Activated naive CD4-positive, alpha-beta T cell treated with anti-CD3 and anti-CD28 coated beads, Interleukin-2, amount 50 U/mL, for 24 hours (primary cell): ENCODE measurements at regions not wholly inside any gene's neighbourhood (a gene's known extent, or its start where the extent isn't known, plus 50 kb on each side); places are given as distances from the start of the nearest gene placed in this dataset.

Experiments
- H3K27ac Mint-ChIP-seq: one replicate; pipeline ENCODE4 v1.8.0; 2021; ENCODE audit warnings: mild to moderate bottlenecking, mixed read lengths
- H3K27me3 Mint-ChIP-seq: one replicate; pipeline ENCODE4 v1.8.0; 2021; ENCODE audit warnings: mixed read lengths
- H3K36me3 Mint-ChIP-seq: one replicate; pipeline ENCODE4 v1.8.0; 2021; ENCODE audit warnings: mixed read lengths
- H3K4me1 Mint-ChIP-seq: one replicate; pipeline ENCODE4 v1.8.0; 2021; ENCODE audit warnings: mixed read lengths
- H3K4me3 Mint-ChIP-seq: one replicate; pipeline ENCODE4 v1.8.0; 2021; ENCODE audit warnings: mild to moderate bottlenecking, mixed read lengths
- H3K9me3 Mint-ChIP-seq: one replicate; pipeline ENCODE4 v1.8.0; 2021; ENCODE audit warnings: mixed read lengths

- Mint-ChIP-seq H3K4me3 (no peak overlapping the region), H3K27me3 (no peaks in the 10 kb centered on the region), H3K27ac (no peak overlapping the region), H3K36me3 (no peaks in the 10 kb centered on the region), H3K9me3 (no peaks in the 10 kb centered on the region), H3K4me1 (no peaks in the 10 kb centered on the region)
Observed at GRCh38 chr4:124536946-124537345, 175.6 kb downstream of the ANKRD50 start.

- no peak overlapping the region for H3K4me3 Mint-ChIP-seq
- H3K27ac Mint-ChIP-seq, result no peak overlapping the region
- H3K4me1 Mint-ChIP-seq, result no peaks in the 10 kb centered on the region
- H3K27me3 Mint-ChIP-seq, result no peaks in the 10 kb centered on the region
- no peaks in the 10 kb centered on the region for H3K36me3 Mint-ChIP-seq
- no peaks in the 10 kb centered on the region for H3K9me3 Mint-ChIP-seq
Observed at GRCh38 chr4:124537971-124538370, 174.6 kb downstream of the ANKRD50 start.

GRCh38 chr4:124540014-124540413 lies 172.5 kb downstream of the ANKRD50 start:
- H3K27me3 Mint-ChIP-seq, result no peaks in the 10 kb centered on the region
- H3K4me1 Mint-ChIP-seq, result no peaks in the 10 kb centered on the region
- no peaks in the 10 kb centered on the region for H3K9me3 Mint-ChIP-seq
- H3K4me3 Mint-ChIP-seq, result no peak overlapping the region
- H3K36me3 Mint-ChIP-seq, result no peaks in the 10 kb centered on the region
- H3K27ac Mint-ChIP-seq, result no peak overlapping the region

- Mint-ChIP-seq H3K27ac (no peak overlapping the region), H3K4me1 (no peaks in the 10 kb centered on the region), H3K9me3 (no peaks in the 10 kb centered on the region), H3K36me3 (no peaks in the 10 kb centered on the region), H3K27me3 (no peaks in the 10 kb centered on the region), H3K4me3 (no peak overlapping the region)
Observed at GRCh38 chr4:124541652-124542420, 170.7 kb downstream of the ANKRD50 start.

- Mint-ChIP-seq H3K4me1 (no peaks in the 10 kb centered on the region), H3K4me3 (no peak overlapping the region), H3K36me3 (no peaks in the 10 kb centered on the region), H3K27me3 (no peaks in the 10 kb centered on the region), H3K9me3 (no peaks in the 10 kb centered on the region), H3K27ac (no peak overlapping the region)
Observed at GRCh38 chr4:124555959-124556358, 156.6 kb downstream of the ANKRD50 start.

- Mint-ChIP-seq H3K4me3 (no peak overlapping the region), H3K27me3 (no peaks in the 10 kb centered on the region), H3K4me1 (no peaks in the 10 kb centered on the region), H3K36me3 (no peaks in the 10 kb centered on the region), H3K9me3 (peaks cover 10% of the 10 kb centered on the region), H3K27ac (no peak overlapping the region)
Observed at GRCh38 chr4:124564121-124564520, 148.4 kb downstream of the ANKRD50 start.

- no peaks in the 10 kb centered on the region for H3K36me3 Mint-ChIP-seq
- no peaks in the 10 kb centered on the region for H3K4me1 Mint-ChIP-seq
- no peak overlapping the region for H3K27ac Mint-ChIP-seq
- peaks cover 10% of the 10 kb centered on the region for H3K9me3 Mint-ChIP-seq
- no peaks in the 10 kb centered on the region for H3K27me3 Mint-ChIP-seq
- H3K4me3 Mint-ChIP-seq, result no peak overlapping the region
Observed at GRCh38 chr4:124565371-124565770, 147.2 kb downstream of the ANKRD50 start.

GRCh38 chr4:124566030-124566429 lies 146.5 kb downstream of the ANKRD50 start:
- Mint-ChIP-seq H3K9me3 (peaks cover 10% of the 10 kb centered on the region), H3K27me3 (no peaks in the 10 kb centered on the region), H3K27ac (no peak overlapping the region), H3K4me3 (no peak overlapping the region), H3K4me1 (no peaks in the 10 kb centered on the region), H3K36me3 (no peaks in the 10 kb centered on the region)

- no peak overlapping the region for H3K4me3 Mint-ChIP-seq
- no peaks in the 10 kb centered on the region for H3K27me3 Mint-ChIP-seq
- no peaks in the 10 kb centered on the region for H3K36me3 Mint-ChIP-seq
- no peaks in the 10 kb centered on the region for H3K4me1 Mint-ChIP-seq
- no peaks in the 10 kb centered on the region for H3K9me3 Mint-ChIP-seq
- H3K27ac Mint-ChIP-seq, result no peak overlapping the region
Observed at GRCh38 chr4:124573056-124573455, 139.5 kb downstream of the ANKRD50 start.

GRCh38 chr4:124579896-124580295 lies 132.6 kb downstream of the ANKRD50 start:
- Mint-ChIP-seq H3K36me3 (no peaks in the 10 kb centered on the region), H3K4me1 (no peaks in the 10 kb centered on the region), H3K27ac (no peak overlapping the region)

GRCh38 chr4:124583797-124584196 lies 128.7 kb downstream of the ANKRD50 start:
- no peaks in the 10 kb centered on the region for H3K27me3 Mint-ChIP-seq
- H3K27ac Mint-ChIP-seq, result no peak overlapping the region
- H3K4me3 Mint-ChIP-seq, result no peak overlapping the region
- H3K9me3 Mint-ChIP-seq, result peaks cover 7% of the 10 kb centered on the region
- no peaks in the 10 kb centered on the region for H3K36me3 Mint-ChIP-seq
- H3K4me1 Mint-ChIP-seq, result no peaks in the 10 kb centered on the region

More at GRCh38 chr4:124579896-124580295, 132.6 kb downstream of the ANKRD50 start:
- Mint-ChIP-seq H3K4me3 (no peak overlapping the region), H3K27me3 (no peaks in the 10 kb centered on the region), H3K9me3 (no peaks in the 10 kb centered on the region)

GRCh38 chr4:124589786-124590185 lies 122.7 kb downstream of the ANKRD50 start:
- Mint-ChIP-seq H3K4me3 (no peak overlapping the region), H3K4me1 (no peaks in the 10 kb centered on the region), H3K36me3 (no peaks in the 10 kb centered on the region), H3K27me3 (no peaks in the 10 kb centered on the region), H3K27ac (no peak overlapping the region), H3K9me3 (peaks cover 7% of the 10 kb centered on the region)

- Mint-ChIP-seq H3K27ac (no peak overlapping the region), H3K9me3 (peaks cover 7% of the 10 kb centered on the region), H3K36me3 (no peaks in the 10 kb centered on the region), H3K27me3 (no peaks in the 10 kb centered on the region), H3K4me3 (no peak overlapping the region), H3K4me1 (no peaks in the 10 kb centered on the region)
Observed at GRCh38 chr4:124590480-124590879, 122.1 kb downstream of the ANKRD50 start.

- H3K27me3 Mint-ChIP-seq, result no peaks in the 10 kb centered on the region
- H3K4me1 Mint-ChIP-seq, result no peaks in the 10 kb centered on the region
- no peak overlapping the region for H3K27ac Mint-ChIP-seq
- no peak overlapping the region for H3K4me3 Mint-ChIP-seq
- peaks cover 7% of the 10 kb centered on the region for H3K9me3 Mint-ChIP-seq
- no peaks in the 10 kb centered on the region for H3K36me3 Mint-ChIP-seq
Observed at GRCh38 chr4:124591637-124592036, 120.9 kb downstream of the ANKRD50 start.

GRCh38 chr4:124593494-124593893 lies 119.0 kb downstream of the ANKRD50 start:
- Mint-ChIP-seq H3K27me3 (no peaks in the 10 kb centered on the region), H3K4me1 (no peaks in the 10 kb centered on the region), H3K4me3 (no peak overlapping the region), H3K27ac (no peak overlapping the region), H3K9me3 (no peaks in the 10 kb centered on the region), H3K36me3 (no peaks in the 10 kb centered on the region)

GRCh38 chr4:124594945-124595344 lies 117.6 kb downstream of the ANKRD50 start:
- H3K4me1 Mint-ChIP-seq, result no peaks in the 10 kb centered on the region
- H3K36me3 Mint-ChIP-seq, result no peaks in the 10 kb centered on the region
- no peaks in the 10 kb centered on the region for H3K9me3 Mint-ChIP-seq
- H3K4me3 Mint-ChIP-seq, result no peak overlapping the region
- H3K27me3 Mint-ChIP-seq, result no peaks in the 10 kb centered on the region
- no peak overlapping the region for H3K27ac Mint-ChIP-seq

- no peak overlapping the region for H3K4me3 Mint-ChIP-seq
- H3K27ac Mint-ChIP-seq, result no peak overlapping the region
- H3K36me3 Mint-ChIP-seq, result no peaks in the 10 kb centered on the region
- H3K9me3 Mint-ChIP-seq, result no peaks in the 10 kb centered on the region
- H3K4me1 Mint-ChIP-seq, result no peaks in the 10 kb centered on the region
- no peaks in the 10 kb centered on the region for H3K27me3 Mint-ChIP-seq
Observed at GRCh38 chr4:124596816-124597215, 115.7 kb downstream of the ANKRD50 start.
